Gastrocnemius medialis (tissue), 4 donors: ENCODE measurements at regions not wholly inside any gene's neighbourhood (a gene's known extent, or its start where the extent isn't known, plus 50 kb on each side); places are given as distances from the start of the nearest gene placed in this dataset.

ENCODE experiments used
- POLR2A ChIP-seq, 2 donors: fragments of 450-650 bp; IDR thresholded peaks; one replicate each; pipeline ENCODE4 v1.6.1; 2017; ENCODE audit warnings: antibody characterized with exemption in 2 of 2, mild to moderate bottlenecking in 2 of 2, moderate library complexity in 2 of 2
- TF ChIP-seq, protein P1 (sequence below), 5 experiments: fragments of 450-650 bp in 3 of 5; fragments of 200-600 bp in 2 of 5; sonication (generic) in 2 of 5; IDR thresholded peaks in 4 of 5; conservative IDR thresholded peaks in 1 of 5; 1 replicate in 4 of 5; 2 replicates in 1 of 5; pipeline ENCODE4 v1.5.1; 2016 to 2019; ENCODE audit warnings: antibody characterized with exemption in 5 of 5, mild to moderate bottlenecking in 3 of 5, moderate library complexity in 3 of 5

DNA sequence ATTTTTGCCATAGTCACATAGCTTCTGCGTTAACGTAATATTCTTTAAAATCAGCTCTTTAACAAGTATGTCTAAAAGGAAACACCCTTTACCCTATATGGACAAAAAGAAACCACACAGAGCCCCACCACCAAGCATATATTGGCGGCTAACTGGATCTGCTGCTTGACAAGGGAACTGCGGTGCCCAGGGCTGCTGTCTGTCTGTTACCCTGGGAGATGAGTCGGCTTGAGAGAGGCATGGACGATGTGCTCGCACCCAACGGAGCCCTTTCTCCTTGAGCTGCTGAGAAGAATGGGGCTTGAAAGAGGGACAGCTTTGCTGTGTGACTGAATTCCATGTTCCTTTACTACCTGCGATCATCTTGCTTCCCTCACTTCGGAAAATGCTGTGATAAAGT, 158.6 kb upstream of the SHB start:
- TF ChIP-seq POLR2A (IDR thresholded peaks at IDR 0.05): no peak
- TF ChIP-seq, protein P1, sequence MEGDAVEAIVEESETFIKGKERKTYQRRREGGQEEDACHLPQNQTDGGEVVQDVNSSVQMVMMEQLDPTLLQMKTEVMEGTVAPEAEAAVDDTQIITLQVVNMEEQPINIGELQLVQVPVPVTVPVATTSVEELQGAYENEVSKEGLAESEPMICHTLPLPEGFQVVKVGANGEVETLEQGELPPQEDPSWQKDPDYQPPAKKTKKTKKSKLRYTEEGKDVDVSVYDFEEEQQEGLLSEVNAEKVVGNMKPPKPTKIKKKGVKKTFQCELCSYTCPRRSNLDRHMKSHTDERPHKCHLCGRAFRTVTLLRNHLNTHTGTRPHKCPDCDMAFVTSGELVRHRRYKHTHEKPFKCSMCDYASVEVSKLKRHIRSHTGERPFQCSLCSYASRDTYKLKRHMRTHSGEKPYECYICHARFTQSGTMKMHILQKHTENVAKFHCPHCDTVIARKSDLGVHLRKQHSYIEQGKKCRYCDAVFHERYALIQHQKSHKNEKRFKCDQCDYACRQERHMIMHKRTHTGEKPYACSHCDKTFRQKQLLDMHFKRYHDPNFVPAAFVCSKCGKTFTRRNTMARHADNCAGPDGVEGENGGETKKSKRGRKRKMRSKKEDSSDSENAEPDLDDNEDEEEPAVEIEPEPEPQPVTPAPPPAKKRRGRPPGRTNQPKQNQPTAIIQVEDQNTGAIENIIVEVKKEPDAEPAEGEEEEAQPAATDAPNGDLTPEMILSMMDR (IDR thresholded peaks at IDR 0.05 in 4 of 5, conservative IDR thresholded peaks at IDR 0.05 in 1 of 5): no peak
